ENCODE measurements at regions not wholly inside any gene's neighbourhood (a gene's known extent, or its start where the extent isn't known, plus 50 kb on each side); places are given as distances from the start of the nearest gene placed in this dataset.

DNA sequence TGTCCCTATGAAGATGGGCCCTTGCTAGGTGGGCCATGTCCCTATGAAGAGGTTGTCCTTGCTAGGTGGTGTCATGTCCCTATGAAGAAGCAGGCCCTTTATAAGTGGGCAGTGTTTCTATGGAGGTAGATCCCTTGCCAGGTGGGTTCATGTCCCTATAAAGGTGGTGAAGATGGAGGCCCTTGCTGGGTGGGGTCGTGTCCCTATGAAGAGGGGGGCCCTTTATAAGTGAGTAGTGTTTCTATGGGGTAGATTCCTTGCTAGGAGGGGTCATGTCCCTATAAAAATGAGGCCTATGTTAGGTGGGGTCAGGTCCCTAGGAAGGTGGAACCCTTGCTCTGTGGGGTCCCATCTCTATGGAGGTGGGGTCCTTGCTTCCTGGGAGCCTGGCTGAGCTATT, 283.4 kb upstream of the IRX2 start:
- no peaks in the 10 kb centered on the region for H3K36me3 Mint-ChIP-seq (ENCODE audit: low read depth)
- intact Hi-C loops (cut with micrococcal nuclease): no loop called here
- peaks cover 36% of the 10 kb centered on the region for H3K9me3 Mint-ChIP-seq
- H3K27me3 Mint-ChIP-seq (ENCODE audit: low read depth): no peaks in the 10 kb centered on the region
- no peak overlapping the region for H3K4me3 Mint-ChIP-seq (ENCODE audit: low read depth)
- no peak overlapping the region for H3K27ac Mint-ChIP-seq
- no peak for DNase-seq (ENCODE audit: low spot score)
- H3K4me1 Mint-ChIP-seq (ENCODE audit: low read depth): no peaks in the 10 kb centered on the region

DNA sequence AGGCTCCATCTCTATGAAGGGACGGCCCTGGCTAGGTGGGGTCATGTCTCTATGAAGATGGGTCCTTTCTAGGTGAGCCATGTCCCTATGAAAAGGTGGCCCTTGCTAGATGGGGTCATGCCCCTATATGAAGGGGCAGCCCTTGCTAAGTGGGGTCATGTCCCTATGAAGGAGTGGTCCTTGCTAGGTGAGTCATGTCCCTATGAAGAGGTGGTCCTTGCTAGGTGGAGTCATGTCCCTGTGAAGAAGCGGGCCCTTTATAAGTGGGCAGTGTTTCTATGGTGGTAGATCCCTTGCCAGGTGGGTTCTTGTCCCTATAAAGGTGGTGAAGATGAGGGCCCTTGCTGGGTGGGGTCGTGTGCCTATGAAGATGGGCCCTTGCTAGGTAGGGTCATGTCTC, 283.0 kb upstream of the IRX2 start:
- DNase-seq (ENCODE audit: low spot score): no peak
- Mint-ChIP-seq H3K27ac (no peak overlapping the region), H3K27me3 (ENCODE audit: low read depth) (no peaks in the 10 kb centered on the region), H3K9me3 (peaks cover 36% of the 10 kb centered on the region), H3K4me3 (ENCODE audit: low read depth) (no peak overlapping the region), H3K4me1 (ENCODE audit: low read depth) (no peaks in the 10 kb centered on the region), H3K36me3 (ENCODE audit: low read depth) (no peaks in the 10 kb centered on the region)
- intact Hi-C loops (cut with micrococcal nuclease): no loop called here

DNA sequence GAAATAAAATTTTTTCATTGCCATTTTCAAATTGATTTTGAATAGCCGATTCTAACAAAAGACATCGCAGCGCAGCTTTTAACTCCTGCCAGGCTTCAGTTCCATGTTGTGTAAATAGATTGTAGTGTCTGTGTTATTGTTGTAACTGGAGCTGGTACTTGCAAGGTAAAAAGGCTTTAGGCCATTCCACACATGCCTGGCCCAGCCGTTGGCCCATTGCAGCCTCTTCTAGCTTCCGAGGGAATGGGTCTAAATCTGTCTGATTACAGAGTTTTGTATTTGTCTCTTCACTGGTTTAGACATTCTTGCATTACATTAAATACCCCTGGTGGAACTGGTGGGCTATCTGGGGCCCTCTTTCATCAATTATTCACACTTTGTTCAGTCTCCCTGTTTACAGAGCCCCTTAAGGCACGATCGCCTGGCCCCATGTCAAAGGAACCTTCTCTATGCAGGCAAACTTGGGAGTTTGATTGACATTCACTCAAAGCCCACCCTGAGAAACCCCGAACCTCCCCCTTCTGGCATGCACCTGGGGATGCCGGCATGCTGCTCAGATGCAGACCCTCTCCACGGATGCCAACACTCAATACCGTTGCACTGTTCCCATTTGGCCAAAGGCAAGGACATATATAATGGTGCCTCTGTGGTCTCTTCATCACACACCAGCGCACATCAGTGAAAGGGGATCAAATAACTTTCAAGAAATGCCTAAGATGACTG, 281.7 kb upstream of the IRX2 start:
- intact Hi-C loops (cut with micrococcal nuclease): no loop called here
- no peak overlapping the region for H3K4me3 Mint-ChIP-seq (ENCODE audit: low read depth)
- no peaks in the 10 kb centered on the region for H3K36me3 Mint-ChIP-seq (ENCODE audit: low read depth)
- H3K27me3 Mint-ChIP-seq (ENCODE audit: low read depth): no peaks in the 10 kb centered on the region
- peaks cover 40% of the 10 kb centered on the region for H3K9me3 Mint-ChIP-seq
- no peaks in the 10 kb centered on the region for H3K4me1 Mint-ChIP-seq (ENCODE audit: low read depth)
- no peak overlapping the region for H3K27ac Mint-ChIP-seq
- DNase-seq (ENCODE audit: low spot score): no peak

DNA sequence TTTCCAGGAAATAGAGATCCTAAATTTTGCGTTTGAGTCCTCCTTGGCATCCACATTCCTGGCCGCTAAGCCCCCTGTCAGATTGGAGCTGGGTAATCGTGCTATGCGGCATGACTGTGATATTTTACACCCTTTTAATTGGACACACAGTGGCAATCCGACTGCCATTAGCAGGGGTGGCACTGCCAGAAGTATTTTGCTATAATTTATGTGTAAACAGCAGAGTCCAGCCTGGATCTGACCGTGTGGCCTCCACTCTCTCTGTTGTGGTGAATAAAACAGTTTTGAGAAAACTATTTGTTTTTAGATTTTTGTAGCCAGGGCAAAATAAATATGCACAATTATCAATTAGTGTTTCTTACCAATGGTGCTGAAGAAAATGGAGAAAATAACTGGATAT, 281.0 kb upstream of the IRX2 start:
- DNase-seq (ENCODE audit: low spot score): no peak
- Mint-ChIP-seq H3K4me3 (ENCODE audit: low read depth) (no peak overlapping the region), H3K36me3 (ENCODE audit: low read depth) (no peaks in the 10 kb centered on the region), H3K27ac (no peak overlapping the region), H3K4me1 (ENCODE audit: low read depth) (no peaks in the 10 kb centered on the region), H3K9me3 (peaks cover 39% of the 10 kb centered on the region), H3K27me3 (ENCODE audit: low read depth) (no peaks in the 10 kb centered on the region)
- intact Hi-C loops (cut with micrococcal nuclease): no loop called here

DNA sequence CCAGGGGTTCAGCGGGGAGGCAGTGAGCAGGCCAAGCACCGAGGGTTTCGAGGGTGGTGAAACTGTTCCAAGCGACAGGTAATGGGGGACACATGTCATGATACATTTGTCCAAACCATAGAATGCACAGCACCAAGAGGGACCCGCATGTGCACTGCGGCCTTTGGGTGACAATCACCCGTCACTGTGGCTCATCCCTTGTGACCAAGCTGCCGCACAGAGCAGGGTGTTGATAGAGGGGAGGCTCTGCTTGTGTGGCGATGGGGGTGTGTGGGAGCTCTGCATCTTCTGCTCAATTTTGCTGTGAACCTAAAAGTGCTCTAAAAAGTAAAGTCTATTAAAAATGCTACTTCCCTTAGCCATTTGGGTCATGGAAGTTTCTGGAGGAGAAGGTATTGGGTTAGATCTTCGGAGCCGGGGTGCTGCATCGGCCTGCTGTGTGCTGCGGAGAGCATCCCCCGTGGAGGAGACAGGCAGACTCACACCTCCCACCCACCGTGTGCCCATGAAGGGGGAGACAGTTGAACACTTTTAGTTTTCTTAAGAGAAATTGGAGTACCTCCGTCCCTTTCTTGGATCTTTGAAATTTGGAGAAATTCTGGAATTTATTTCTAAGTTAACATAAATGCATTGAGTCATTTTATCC, 280.4 kb upstream of the IRX2 start:
- DNase-seq (ENCODE audit: low spot score): no peak
- no peaks in the 10 kb centered on the region for H3K4me1 Mint-ChIP-seq (ENCODE audit: low read depth)
- no peak overlapping the region for H3K4me3 Mint-ChIP-seq (ENCODE audit: low read depth)
- no peaks in the 10 kb centered on the region for H3K27me3 Mint-ChIP-seq (ENCODE audit: low read depth)
- peaks cover 37% of the 10 kb centered on the region for H3K9me3 Mint-ChIP-seq
- H3K27ac Mint-ChIP-seq: no peak overlapping the region
- intact Hi-C loops (cut with micrococcal nuclease): no loop called here
- no peaks in the 10 kb centered on the region for H3K36me3 Mint-ChIP-seq (ENCODE audit: low read depth)

DNA sequence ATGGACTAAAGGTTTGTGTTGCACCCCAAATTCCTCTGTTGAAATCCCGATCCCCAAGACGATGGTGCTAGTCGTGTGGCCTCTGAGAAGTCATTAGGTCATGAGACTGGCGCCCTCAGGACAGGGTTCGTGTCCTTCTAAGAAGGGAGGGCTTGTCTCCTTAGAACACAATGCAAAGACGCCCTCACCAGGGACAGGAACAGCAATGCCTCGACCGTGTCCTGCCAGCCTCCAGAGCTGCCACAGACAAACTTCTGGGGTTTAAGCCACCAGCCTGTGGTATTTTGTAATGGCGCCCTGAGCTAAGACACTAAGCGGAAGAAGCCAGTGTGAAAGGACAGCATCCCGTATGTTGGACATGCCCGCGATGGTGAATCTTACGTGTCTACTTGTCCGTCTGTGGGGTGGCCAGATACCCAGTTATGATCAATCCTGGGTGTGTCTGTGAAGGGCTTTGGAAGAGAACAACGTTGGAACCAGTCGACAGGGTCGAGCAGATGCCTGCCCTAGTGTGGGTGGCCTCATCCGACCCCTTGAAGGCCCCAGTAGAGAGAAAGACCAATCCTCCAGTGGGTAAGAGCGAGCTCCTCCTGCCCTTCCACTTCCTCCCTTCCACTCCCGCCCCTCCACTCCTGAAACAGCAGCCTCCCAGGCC, 279.2 kb upstream of the IRX2 start:
- Mint-ChIP-seq H3K27ac (no peak overlapping the region), H3K4me1 (ENCODE audit: low read depth) (no peaks in the 10 kb centered on the region), H3K4me3 (ENCODE audit: low read depth) (no peak overlapping the region), H3K9me3 (peaks cover 37% of the 10 kb centered on the region), H3K27me3 (ENCODE audit: low read depth) (no peaks in the 10 kb centered on the region), H3K36me3 (ENCODE audit: low read depth) (no peaks in the 10 kb centered on the region)
- intact Hi-C loops (cut with micrococcal nuclease): no loop called here
- DNase-seq (ENCODE audit: low spot score): no peak

DNA sequence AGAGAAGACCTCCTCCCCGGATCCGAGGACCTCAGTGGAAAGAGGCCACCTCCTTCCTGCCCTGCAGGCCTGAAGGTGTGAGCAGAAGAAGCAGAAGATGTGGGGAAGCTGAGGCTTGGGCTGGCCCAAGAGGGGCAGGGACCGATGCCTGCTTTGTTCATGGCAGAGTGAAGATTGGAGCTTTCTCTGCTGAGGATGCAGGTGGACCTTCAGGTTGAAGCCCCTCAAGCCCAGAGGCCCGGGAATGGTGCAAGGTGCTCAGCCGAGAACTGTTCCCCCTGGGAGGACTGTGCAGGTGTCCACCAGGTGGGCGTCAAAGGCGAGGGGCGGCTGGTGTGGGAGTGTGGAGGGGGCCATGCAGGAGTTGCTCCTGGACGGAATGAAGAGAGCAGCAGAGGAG, 277.9 kb upstream of the IRX2 start:
- Mint-ChIP-seq H3K9me3 (peaks cover 34% of the 10 kb centered on the region), H3K36me3 (ENCODE audit: low read depth) (no peaks in the 10 kb centered on the region), H3K4me3 (ENCODE audit: low read depth) (no peak overlapping the region), H3K4me1 (ENCODE audit: low read depth) (no peaks in the 10 kb centered on the region), H3K27ac (no peak overlapping the region), H3K27me3 (ENCODE audit: low read depth) (no peaks in the 10 kb centered on the region)
- DNase-seq (ENCODE audit: low spot score): no peak
- intact Hi-C loops (cut with micrococcal nuclease): no loop called here

DNA sequence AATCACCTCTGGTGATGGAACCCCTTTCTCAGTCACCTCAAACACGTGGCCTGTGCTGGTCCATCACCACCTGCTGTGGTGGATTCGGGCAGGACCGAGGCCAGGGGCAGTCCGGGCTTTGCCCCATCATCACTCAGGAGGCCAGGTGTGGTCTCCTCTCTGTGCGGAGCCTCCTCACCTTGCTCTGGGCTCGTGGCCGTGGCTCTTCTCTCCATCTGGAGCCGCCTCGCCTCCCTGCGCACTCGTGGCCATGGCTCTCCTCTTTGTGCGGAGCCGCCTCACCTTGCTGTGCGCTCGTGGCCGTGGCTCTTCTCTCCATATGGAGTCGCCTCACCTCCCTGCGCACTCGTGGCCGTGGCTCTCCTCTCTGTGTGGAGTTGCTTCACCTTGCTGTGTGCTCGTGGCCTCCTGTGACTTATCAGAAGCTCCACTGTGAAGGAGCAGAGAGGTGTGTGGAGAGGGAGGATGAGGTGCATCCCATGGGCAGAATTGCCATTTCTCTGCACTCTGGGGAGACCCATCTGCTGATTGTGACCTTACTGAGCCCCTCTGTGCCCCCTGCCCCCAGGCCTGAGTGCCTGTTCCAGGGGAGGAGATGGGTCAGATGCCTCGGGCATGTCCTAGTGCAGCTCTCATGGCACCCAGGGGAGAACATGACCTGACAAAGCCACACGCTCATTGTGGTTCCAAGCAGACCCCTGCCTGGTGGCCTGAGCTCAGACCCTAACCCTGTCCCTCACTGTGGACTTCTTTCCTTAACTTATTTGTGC, 276.6 kb upstream of the IRX2 start:
- Mint-ChIP-seq H3K9me3 (peaks cover 34% of the 10 kb centered on the region), H3K27me3 (ENCODE audit: low read depth) (no peaks in the 10 kb centered on the region), H3K4me3 (ENCODE audit: low read depth) (no peak overlapping the region), H3K27ac (no peak overlapping the region), H3K4me1 (ENCODE audit: low read depth) (no peaks in the 10 kb centered on the region), H3K36me3 (ENCODE audit: low read depth) (no peaks in the 10 kb centered on the region)
- no peak for DNase-seq (ENCODE audit: low spot score)
- intact Hi-C loops (cut with micrococcal nuclease): no loop called here

DNA sequence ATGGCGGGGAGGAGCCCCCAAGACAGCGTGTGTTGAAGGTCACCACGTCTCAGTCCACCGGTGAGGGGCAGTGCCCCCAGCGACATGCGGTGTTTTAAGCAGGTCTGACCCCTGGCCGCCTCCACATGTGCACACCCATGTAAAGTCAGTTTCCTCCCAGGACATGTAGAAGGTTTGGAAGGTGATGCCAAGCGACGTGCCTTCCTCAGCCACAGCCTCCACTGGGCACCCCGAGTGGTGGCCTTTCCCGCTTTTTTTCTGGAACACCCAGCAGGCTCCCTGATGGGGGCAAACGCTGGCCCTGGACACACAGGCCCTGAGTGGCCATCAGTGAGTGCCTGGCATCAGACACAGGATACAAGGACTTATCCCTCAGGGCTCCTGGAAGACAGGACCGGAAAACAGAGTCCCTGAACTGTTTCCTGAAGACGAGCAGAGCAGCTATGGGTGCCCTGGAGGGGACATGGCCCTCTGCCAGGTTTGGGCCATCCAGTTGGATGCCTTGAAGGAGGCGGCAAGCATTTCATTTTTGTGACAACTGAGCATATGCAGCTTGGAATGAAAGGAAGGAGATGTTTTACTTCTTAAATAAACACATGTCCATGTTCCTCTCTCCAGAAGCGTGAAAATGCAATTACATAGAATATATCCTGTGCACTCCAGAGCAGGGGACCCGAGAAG, 275.8 kb upstream of the IRX2 start:
- DNase-seq (ENCODE audit: low spot score): no peak
- Mint-ChIP-seq H3K27ac (no peak overlapping the region), H3K36me3 (ENCODE audit: low read depth) (no peaks in the 10 kb centered on the region), H3K4me3 (ENCODE audit: low read depth) (no peak overlapping the region), H3K4me1 (ENCODE audit: low read depth) (no peaks in the 10 kb centered on the region), H3K27me3 (ENCODE audit: low read depth) (no peaks in the 10 kb centered on the region), H3K9me3 (peaks cover 27% of the 10 kb centered on the region)
- intact Hi-C loops (cut with micrococcal nuclease): no loop called here

DNA sequence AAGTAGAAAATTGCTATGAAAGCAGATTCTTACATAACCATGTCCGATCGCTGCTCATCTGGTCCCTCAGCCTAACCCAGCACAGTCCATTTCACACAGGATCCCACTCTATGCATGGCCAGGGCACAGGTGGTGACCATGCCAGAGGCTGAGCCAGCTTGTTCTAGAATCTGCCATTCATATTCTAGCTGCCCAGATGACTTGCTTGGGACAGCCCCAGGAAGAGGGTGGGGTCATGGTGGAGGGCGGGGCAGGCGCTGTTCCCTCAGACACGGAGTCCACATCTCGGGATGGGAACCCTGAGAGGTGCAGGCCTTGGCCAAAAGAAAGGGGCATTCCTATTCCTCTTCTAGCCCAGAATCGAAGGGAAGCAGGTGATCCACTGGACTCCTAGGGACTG, 275.2 kb upstream of the IRX2 start:
- Mint-ChIP-seq H3K36me3 (ENCODE audit: low read depth) (no peaks in the 10 kb centered on the region), H3K9me3 (peaks cover 30% of the 10 kb centered on the region), H3K27ac (no peak overlapping the region), H3K4me3 (ENCODE audit: low read depth) (no peak overlapping the region), H3K27me3 (ENCODE audit: low read depth) (no peaks in the 10 kb centered on the region), H3K4me1 (ENCODE audit: low read depth) (no peaks in the 10 kb centered on the region)
- DNase-seq (ENCODE audit: low spot score): no peak
- intact Hi-C loops (cut with micrococcal nuclease): no loop called here

DNA sequence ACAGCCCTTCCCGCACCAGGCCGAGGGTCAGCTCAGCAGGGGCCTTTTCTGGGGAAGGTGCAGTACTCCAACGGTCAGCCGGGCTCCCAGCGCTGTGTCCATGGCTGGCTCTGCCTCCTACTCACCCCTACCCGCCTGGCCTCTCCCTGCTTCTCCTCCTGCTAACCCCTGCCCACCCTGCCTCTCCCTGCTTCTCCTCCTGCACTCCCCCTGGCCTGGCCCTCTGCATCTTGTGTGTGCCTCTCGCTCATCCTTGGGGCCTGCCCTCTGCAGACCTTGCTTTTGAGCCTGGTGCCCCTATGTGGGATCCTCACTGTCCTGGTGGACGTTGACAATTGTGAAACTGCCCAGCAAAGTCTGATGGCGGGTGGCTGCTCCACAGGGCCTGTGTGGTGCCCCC, 274.6 kb upstream of the IRX2 start:
- intact Hi-C loops (cut with micrococcal nuclease): no loop called here
- no peak overlapping the region for H3K4me3 Mint-ChIP-seq (ENCODE audit: low read depth)
- no peaks in the 10 kb centered on the region for H3K36me3 Mint-ChIP-seq (ENCODE audit: low read depth)
- H3K27ac Mint-ChIP-seq: no peak overlapping the region
- DNase-seq (ENCODE audit: low spot score): no peak
- H3K4me1 Mint-ChIP-seq (ENCODE audit: low read depth): no peaks in the 10 kb centered on the region
- peaks cover 30% of the 10 kb centered on the region for H3K9me3 Mint-ChIP-seq
- no peaks in the 10 kb centered on the region for H3K27me3 Mint-ChIP-seq (ENCODE audit: low read depth)

DNA sequence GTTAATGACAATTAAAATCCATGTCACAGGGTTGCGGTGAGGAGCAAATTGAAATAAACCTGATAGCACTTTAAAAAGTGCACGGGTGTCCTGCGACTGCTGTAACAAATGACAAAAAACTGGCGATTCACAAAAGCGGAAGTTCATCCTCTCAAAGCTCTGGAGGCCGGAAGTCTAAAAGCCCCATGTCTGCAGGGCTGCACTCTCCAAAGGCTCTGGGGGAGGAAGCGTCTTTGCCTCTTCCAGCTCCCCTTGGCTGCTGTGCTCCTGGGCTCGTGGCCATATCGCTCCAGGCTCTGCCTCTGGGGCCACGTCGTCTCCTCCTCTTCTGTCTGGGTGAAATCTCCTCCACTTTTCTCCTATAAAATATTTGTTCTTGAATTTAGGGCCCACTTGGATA, 273.9 kb upstream of the IRX2 start:
- no peak for DNase-seq (ENCODE audit: low spot score)
- Mint-ChIP-seq H3K36me3 (ENCODE audit: low read depth) (no peaks in the 10 kb centered on the region), H3K4me1 (ENCODE audit: low read depth) (no peaks in the 10 kb centered on the region), H3K9me3 (peaks cover 23% of the 10 kb centered on the region), H3K27me3 (ENCODE audit: low read depth) (no peaks in the 10 kb centered on the region), H3K27ac (no peak overlapping the region), H3K4me3 (ENCODE audit: low read depth) (no peak overlapping the region)
- intact Hi-C loops (cut with micrococcal nuclease): no loop called here
